Fibroblast of pulmonary artery (primary cell): ENCODE measurements at regions not wholly inside any gene's neighbourhood (a gene's known extent, or its start where the extent isn't known, plus 50 kb on each side); places are given as distances from the start of the nearest gene placed in this dataset.
"Not testable (repeated sequence)": the region's sequence is repeated elsewhere in the genome, so short reads cannot be mapped to it uniquely, and the experiment has no call there.

ENCODE experiments used
- DNase-seq: peaks from one replicate; pipeline ENCODE4 v3.0.0-alpha.2; 2010; ENCODE audit warnings: low read depth
- H3K4me3 ChIP-seq: replicated peaks from 2 replicates; pipeline ENCODE4 v1.5.1; 2011; ENCODE audit warnings: low read depth, mild to moderate bottlenecking, control low read depth, low read length, moderate library complexity
- CTCF ChIP-seq: IDR thresholded peaks from 2 replicates; pipeline ENCODE4 v1.5.1; 2011; ENCODE audit warnings: mild to moderate bottlenecking, control low read depth, low read length, inconsistent platforms; ENCODE audit errors: missing control alignments

- not testable (repeated sequence) for DNase-seq, H3K4me3 ChIP-seq
Observed at GRCh38 chr4:189734648-189735267, 205.9 kb upstream of the FRG1 start.

- not testable (repeated sequence) for H3K4me3 ChIP-seq, DNase-seq
Observed at GRCh38 chr4:189736656-189737055, 204.0 kb upstream of the FRG1 start.

- not testable (repeated sequence) for H3K4me3 ChIP-seq, DNase-seq
Observed at GRCh38 chr4:189740118-189740517, 200.6 kb upstream of the FRG1 start.

- no peak for DNase-seq
- H3K4me3 ChIP-seq = no peak overlapping the region
- TF ChIP-seq CTCF = no peak
Observed at GRCh38 chr4:189740873-189741272, 199.8 kb upstream of the FRG1 start.

GRCh38 chr4:189753092-189753491 is 187.6 kb upstream of the FRG1 start:
- not testable (repeated sequence) for DNase-seq, H3K4me3 ChIP-seq

DNA sequence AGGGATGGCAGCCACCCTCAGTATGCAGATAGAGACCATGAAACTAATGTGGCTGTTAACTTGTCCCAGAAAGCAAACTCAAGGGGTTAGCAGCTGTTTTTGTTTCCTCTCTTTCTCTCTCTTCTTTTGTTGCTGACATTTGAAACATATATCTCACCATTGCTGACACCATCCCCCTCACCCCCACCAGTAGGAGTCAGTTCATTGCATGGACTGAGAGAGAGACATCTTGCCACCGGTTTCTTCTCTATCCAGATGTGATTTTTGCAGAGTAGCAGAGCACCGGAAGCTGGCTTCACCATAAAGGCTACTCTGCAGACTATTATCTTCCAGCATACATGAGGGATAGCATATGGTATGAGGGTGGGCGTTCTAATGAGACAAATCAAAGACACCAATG is 177.1 kb upstream of the FRG1 start:
- no peak for TF ChIP-seq CTCF
- DNase-seq = no peak
- no peak overlapping the region for H3K4me3 ChIP-seq

DNA sequence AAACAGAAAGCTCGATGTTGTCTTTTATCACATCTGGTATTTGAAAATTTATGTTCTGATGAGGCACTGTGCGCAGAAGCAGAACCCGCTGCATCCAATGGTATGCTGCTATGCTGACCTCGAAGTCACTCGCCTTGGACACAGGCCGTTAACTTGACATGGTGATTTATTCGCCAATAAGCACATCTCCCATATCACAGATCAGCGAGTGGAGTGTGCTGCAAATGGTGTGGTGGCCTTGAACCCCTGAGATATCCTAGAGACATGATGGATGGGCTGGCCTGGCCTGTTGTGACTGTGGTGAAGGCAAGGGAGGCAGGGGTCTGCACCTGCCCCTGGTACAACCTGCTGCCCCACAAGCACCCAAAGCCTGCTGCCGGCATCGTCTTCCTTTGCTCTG is 175.4 kb upstream of the FRG1 start:
- DNase-seq = no peak
- no peak overlapping the region for H3K4me3 ChIP-seq
- no peak for TF ChIP-seq CTCF

DNA sequence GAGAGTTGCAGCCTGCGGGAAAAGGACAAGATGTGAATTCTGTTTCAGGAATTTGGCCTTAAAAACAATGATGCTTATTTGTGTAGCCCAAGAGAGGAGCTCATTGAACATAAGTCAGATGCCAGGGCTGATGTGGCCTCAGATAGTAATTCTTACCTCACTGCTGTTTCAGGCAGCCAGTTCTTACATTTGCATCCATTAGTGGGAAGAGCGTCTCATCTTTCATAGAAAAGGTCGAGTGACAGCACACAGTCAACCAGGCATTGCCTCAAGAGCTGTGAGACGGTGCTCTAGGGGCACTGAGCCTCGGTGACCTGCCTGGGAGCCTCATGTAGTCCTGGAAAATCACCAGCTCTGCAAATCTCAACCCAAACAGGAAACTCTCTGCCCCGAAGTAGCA is 174.9 kb upstream of the FRG1 start:
- DNase-seq = no peak

GRCh38 chr4:189767941-189768340 is 172.7 kb upstream of the FRG1 start:
- TF ChIP-seq CTCF = no peak
- DNase-seq = no peak
- H3K4me3 ChIP-seq = no peak overlapping the region

More for the DNA sequence above, 174.9 kb upstream of the FRG1 start:
- H3K4me3 ChIP-seq = no peak overlapping the region
- no peak for TF ChIP-seq CTCF
